Nephron (organoid): ENCODE measurements at regions not wholly inside any gene's neighbourhood (a gene's known extent, or its start where the extent isn't known, plus 50 kb on each side); places are given as distances from the start of the nearest gene placed in this dataset.

ENCODE experiments used
- H3K27ac Mint-ChIP-seq, 3 experiments: 2 replicates each; pipeline ENCODE4 v1.8.0; 2020; ENCODE audit warnings: mixed read lengths in 3 of 3, mild to moderate bottlenecking in 2 of 3, moderate library complexity in 1 of 3
- H3K27me3 Mint-ChIP-seq: 2 replicates; pipeline ENCODE4 v1.8.0; 2021; ENCODE audit warnings: low read depth, mild to moderate bottlenecking, moderate library complexity, mixed read lengths
- H3K36me3 Mint-ChIP-seq: 2 replicates; pipeline ENCODE4 v1.8.0; 2020; ENCODE audit warnings: low read depth, mixed read lengths
- H3K4me1 Mint-ChIP-seq: 2 replicates; pipeline ENCODE4 v1.8.0; 2020; ENCODE audit warnings: mixed read lengths
- H3K4me3 Mint-ChIP-seq, 3 experiments: 2 replicates each; pipeline ENCODE4 v1.8.0; 2020; ENCODE audit warnings: mild to moderate bottlenecking in 3 of 3, mixed read lengths in 3 of 3, moderate library complexity in 2 of 3
- H3K9me3 Mint-ChIP-seq: 2 replicates; pipeline ENCODE4 v1.8.0; 2020; ENCODE audit warnings: mixed read lengths
- TF ChIP-seq, protein P1 (sequence below), 3 experiments: fragments of 200-600 bp; sonication (generic); IDR thresholded peaks; one replicate each; pipeline ENCODE4 v1.5.0; 2021; ENCODE audit warnings: antibody characterized with exemption in 3 of 3; ENCODE audit not compliant: unreplicated experiment in 3 of 3

DNA sequence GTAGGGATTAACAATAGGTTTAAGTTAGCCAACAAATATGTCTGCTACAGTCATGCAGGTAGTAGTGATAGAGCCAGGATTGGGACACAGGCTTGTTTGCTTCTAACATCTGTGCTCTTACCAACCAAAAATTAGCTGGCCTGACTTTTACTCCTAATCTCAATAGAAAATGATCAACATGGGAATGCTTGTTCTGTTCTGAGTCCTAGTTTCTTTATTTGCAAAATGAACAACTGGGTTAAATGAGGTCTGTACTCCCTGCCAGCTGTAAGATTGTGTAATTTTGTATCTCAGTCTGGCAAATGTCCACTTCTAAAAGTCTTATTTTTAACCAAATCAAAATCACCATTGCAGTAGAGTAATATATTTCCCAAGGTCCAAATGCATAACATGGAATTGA, 216.8 kb downstream of the NMUR2 start:
- no peaks in the 10 kb centered on the region for H3K4me1 Mint-ChIP-seq
- no peaks in the 10 kb centered on the region for H3K36me3 Mint-ChIP-seq
- TF ChIP-seq, protein P1, sequence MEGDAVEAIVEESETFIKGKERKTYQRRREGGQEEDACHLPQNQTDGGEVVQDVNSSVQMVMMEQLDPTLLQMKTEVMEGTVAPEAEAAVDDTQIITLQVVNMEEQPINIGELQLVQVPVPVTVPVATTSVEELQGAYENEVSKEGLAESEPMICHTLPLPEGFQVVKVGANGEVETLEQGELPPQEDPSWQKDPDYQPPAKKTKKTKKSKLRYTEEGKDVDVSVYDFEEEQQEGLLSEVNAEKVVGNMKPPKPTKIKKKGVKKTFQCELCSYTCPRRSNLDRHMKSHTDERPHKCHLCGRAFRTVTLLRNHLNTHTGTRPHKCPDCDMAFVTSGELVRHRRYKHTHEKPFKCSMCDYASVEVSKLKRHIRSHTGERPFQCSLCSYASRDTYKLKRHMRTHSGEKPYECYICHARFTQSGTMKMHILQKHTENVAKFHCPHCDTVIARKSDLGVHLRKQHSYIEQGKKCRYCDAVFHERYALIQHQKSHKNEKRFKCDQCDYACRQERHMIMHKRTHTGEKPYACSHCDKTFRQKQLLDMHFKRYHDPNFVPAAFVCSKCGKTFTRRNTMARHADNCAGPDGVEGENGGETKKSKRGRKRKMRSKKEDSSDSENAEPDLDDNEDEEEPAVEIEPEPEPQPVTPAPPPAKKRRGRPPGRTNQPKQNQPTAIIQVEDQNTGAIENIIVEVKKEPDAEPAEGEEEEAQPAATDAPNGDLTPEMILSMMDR (IDR thresholded peaks at IDR 0.05; ENCODE audit: unreplicated experiment in 3 of 3) = no peak
- H3K4me3 Mint-ChIP-seq = no peak overlapping the region
- H3K9me3 Mint-ChIP-seq = peaks cover 6% of the 10 kb centered on the region
- no peak overlapping the region for H3K27ac Mint-ChIP-seq
- H3K27me3 Mint-ChIP-seq = no peaks in the 10 kb centered on the region

DNA sequence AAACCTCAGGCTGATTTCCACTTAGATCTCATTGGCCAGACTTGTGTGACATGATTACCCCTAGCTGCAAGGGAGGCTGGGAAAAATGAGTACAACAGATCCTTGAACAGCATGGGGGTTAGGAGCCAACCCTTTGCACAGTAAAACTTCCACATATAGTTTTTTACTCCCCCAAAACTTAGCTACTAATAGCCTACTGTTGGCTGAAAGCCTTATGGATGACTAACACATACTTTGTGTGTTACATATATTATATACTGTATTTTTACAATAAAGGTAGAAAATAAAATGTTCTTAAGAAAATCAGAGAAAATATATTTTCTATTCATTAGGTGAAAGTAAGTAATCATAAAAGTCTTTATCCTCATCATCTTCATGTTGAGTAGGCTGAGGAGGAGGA, 217.4 kb downstream of the NMUR2 start:
- H3K9me3 Mint-ChIP-seq = peaks cover under 1% of the 10 kb centered on the region
- TF ChIP-seq, protein P1 (IDR thresholded peaks at IDR 0.05; ENCODE audit: unreplicated experiment in 3 of 3) = no peak
- H3K4me1 Mint-ChIP-seq = no peaks in the 10 kb centered on the region
- H3K4me3 Mint-ChIP-seq = no peak overlapping the region
- no peak overlapping the region for H3K27ac Mint-ChIP-seq
- no peaks in the 10 kb centered on the region for H3K36me3 Mint-ChIP-seq
- no peaks in the 10 kb centered on the region for H3K27me3 Mint-ChIP-seq

DNA sequence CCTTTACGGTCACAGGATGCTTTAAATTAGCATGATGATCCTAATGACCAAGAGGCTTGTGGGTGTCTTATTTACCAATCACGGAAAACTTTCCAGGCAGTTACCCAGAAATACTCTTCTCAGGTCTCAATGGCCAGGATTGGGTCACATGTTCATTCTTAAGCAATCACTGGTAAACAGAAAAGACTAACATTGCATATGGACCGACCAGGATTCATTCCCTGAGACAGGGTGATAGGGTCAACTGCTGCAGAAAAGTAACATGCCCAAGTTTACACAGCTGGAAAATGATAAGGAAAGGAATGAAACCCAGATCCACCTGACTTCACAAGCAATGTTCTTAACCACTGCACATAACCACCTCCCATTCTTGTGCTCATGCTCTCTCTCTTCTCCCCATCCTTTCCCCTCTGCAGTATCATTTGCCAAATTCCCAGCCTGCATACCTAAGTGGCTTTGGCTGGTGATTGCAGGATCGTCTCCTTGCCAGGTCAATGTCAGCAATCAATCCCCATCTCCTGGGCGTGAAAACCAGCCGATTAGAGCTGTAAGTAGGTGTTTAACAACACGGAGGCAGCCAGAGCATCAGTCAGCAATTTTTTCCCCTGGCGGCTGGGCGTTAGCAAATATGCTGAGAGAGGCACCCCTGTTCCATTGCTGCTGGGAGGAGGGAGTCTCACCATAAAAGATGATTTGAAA, 219.4 kb downstream of the NMUR2 start:
- Mint-ChIP-seq H3K27ac (no peak overlapping the region), H3K4me3 (no peak overlapping the region), H3K9me3 (no peaks in the 10 kb centered on the region), H3K4me1 (no peaks in the 10 kb centered on the region), H3K27me3 (no peaks in the 10 kb centered on the region), H3K36me3 (no peaks in the 10 kb centered on the region)
- TF ChIP-seq, protein P1 (IDR thresholded peaks at IDR 0.05; ENCODE audit: unreplicated experiment in 3 of 3) = no peak

DNA sequence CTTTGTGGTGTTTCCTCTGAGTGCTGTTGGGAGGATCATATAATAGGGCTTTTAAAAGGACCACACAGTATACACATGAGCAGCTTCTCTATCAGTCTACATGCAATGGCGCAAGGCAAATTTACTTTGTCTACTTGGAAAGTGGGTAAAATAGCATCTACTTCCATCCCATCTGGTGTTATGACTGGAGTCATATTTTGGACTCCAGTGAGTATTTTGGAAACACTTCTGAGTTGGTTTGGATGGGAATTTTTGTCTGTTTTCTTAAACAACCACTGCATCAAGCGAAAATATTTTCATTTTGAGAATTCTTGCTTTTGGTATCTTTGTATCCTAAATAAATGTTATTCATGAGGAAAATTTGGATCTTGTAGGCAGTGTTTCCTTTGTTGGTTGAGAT, 220.8 kb downstream of the NMUR2 start:
- no peak overlapping the region for H3K4me3 Mint-ChIP-seq
- no peak overlapping the region for H3K27ac Mint-ChIP-seq
- TF ChIP-seq, protein P1 (IDR thresholded peaks at IDR 0.05; ENCODE audit: unreplicated experiment in 3 of 3) = no peak
- H3K36me3 Mint-ChIP-seq = peaks cover 4% of the 10 kb centered on the region
- H3K27me3 Mint-ChIP-seq = no peaks in the 10 kb centered on the region
- peaks cover 2% of the 10 kb centered on the region for H3K9me3 Mint-ChIP-seq
- H3K4me1 Mint-ChIP-seq = no peaks in the 10 kb centered on the region

DNA sequence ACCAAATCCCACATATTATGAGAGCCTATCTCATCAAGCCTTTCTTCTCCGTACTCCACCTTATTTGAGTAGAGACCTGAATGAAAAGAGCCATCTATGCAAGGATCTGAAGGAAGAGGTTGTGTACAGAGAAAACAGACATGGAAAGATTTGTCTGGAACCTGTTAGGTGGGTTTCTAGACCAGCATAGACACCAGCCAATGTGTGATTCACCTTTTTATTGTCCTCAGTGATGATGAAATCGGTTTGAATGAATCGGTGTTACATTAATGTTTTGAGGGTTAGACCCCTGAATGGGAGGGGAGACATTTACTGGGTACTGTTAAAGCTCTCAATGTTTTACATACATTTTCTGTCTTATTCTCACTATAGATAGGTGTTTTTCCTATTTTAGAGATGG, 223.6 kb downstream of the NMUR2 start:
- peaks cover 4% of the 10 kb centered on the region for H3K27me3 Mint-ChIP-seq
- H3K4me3 Mint-ChIP-seq = no peak overlapping the region
- no peaks in the 10 kb centered on the region for H3K4me1 Mint-ChIP-seq
- peaks cover 2% of the 10 kb centered on the region for H3K9me3 Mint-ChIP-seq
- TF ChIP-seq, protein P1 (IDR thresholded peaks at IDR 0.05; ENCODE audit: unreplicated experiment in 3 of 3) = no peak
- H3K27ac Mint-ChIP-seq = no peak overlapping the region
- H3K36me3 Mint-ChIP-seq = peaks cover 4% of the 10 kb centered on the region

DNA sequence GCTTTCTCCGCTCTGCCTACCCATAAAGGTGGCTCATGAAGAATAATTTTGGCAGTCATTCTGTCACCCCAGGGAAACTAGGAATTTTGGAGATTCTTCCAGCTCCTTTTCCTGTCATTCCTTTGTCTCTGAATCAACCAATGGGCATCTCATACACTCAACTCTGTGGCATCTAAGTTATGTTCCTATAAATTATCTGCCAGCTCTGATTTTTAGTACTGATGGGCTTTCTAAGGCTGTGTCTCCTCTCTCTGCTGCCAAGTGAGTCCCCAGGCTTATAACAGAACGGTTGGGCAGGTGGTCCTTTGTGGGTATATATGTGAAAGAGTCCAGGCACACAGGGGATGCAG, 226.8 kb downstream of the NMUR2 start:
- Mint-ChIP-seq H3K27me3 (peaks cover 4% of the 10 kb centered on the region), H3K36me3 (peaks cover 4% of the 10 kb centered on the region), H3K9me3 (peaks cover 2% of the 10 kb centered on the region), H3K4me3 (no peak overlapping the region), H3K4me1 (no peaks in the 10 kb centered on the region), H3K27ac (no peak overlapping the region)
- TF ChIP-seq, protein P1 (IDR thresholded peaks at IDR 0.05; ENCODE audit: unreplicated experiment in 3 of 3) = no peak
